Loucy (cell line): ENCODE measurements at regions not wholly inside any gene's neighbourhood (a gene's known extent, or its start where the extent isn't known, plus 50 kb on each side); places are given as distances from the start of the nearest gene placed in this dataset.

Experiments used
- CTCF ChIP-seq: fragments of 200-600 bp; sonication (generic); conservative IDR thresholded peaks from 2 replicates; pipeline ENCODE4 v1.5.1; 2014; ENCODE audit warnings: mild to moderate bottlenecking, antibody characterized with exemption, low read length
- EZH2phosphoT487 ChIP-seq: fragments of 200-600 bp; IDR thresholded peaks from 2 replicates; pipeline ENCODE4 v1.6.1; 2018; ENCODE audit warnings: antibody characterized with exemption, mild to moderate bottlenecking, moderate library complexity, borderline replicate concordance

- TF ChIP-seq CTCF: no peak
- no peak for TF ChIP-seq EZH2phosphoT487
Measured at GRCh38 chr7:17239046-17239445, 59.4 kb upstream of the AHR start.
